Hematopoietic multipotent progenitor cell treated with erythropoietin and hydrocortisone succinate and interleukin-3 and kit ligand, for 6 days (in vitro differentiated cells): ENCODE measurements at regions not wholly inside any gene's neighbourhood (a gene's known extent, or its start where the extent isn't known, plus 50 kb on each side); places are given as distances from the start of the nearest gene placed in this dataset.

Experiments
- DNase-seq: peaks from one replicate; pipeline ENCODE4 v3.0.0-alpha.2; 2015

DNA sequence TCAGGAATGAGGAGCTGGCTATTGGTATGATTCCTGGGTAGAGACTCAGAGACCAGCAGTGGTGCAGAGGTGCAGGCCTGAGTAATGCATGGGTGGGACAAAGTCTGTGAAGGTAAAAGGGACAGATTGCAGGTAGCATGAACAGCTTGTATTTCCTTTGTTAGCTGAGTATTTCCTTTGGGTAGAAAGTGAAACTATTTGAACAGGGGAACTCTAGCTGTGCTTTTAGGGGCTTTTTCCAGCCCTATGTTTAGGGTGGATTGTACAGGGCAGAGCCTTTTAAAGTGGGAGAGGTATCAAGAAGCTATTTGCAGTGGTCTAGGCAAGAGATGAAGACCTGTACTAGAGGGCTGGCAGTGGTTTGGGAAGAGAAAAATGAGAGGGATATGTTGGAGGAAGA, 739.9 kb downstream of the REEP3 start:
- no peak for DNase-seq

DNA sequence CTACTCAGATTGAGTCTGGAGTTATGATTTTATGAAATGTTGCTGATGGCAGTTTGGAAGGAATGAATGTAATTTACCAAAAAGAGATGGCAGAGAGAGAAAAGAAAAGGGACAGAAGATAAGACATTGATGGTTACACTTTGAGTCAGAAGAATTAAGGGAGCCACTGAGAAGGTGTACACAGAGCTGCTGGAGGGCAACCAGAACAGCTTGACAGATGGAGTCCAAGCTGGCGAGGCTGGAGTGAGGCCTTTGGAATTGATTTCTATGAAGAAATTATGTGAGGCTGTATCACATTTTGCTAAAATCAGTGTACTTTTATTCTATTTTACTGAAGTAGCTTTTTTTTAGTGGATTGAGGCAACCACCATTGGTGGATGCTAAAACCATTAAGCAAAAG, 740.5 kb downstream of the REEP3 start:
- no peak for DNase-seq

DNA sequence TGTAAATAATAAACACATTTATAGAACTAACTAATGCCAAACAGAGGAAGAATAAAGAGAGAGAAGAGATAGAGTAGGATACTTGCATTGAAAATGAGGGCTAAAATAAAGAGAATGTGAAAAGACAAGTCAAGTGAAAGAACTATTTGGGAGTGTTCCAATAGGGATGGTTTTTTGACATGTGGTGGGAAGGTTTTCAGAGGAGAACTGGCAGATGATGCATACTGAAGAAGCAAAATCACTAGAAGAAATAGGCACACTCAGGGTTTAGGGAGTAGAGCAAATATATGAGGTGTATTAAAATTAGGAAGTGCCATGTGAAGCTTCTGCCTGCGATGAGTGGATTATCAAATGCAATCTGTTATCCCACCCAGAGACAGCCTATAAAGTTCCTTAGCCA, 744.8 kb downstream of the REEP3 start:
- DNase-seq: no peak

DNA sequence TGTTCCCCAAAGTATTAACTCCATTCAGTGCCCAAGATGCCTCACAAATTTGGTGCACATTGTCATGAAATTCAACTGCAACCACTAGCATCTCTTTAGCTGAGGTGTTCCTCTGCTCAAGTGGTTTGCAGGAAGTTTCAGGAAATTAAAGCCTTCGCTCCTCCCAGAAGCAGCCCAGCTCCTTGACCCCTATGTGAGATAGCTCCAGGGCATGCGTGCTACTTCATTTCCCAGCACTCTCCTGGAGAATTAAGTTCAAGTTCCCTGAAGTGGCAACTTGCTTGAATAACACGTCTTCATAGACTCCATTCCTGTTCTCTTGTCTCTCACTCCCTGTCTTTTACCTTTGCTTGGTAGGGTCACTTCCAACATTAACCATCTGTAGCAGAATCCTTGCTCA, 750.3 kb downstream of the REEP3 start:
- DNase-seq: no peak

DNA sequence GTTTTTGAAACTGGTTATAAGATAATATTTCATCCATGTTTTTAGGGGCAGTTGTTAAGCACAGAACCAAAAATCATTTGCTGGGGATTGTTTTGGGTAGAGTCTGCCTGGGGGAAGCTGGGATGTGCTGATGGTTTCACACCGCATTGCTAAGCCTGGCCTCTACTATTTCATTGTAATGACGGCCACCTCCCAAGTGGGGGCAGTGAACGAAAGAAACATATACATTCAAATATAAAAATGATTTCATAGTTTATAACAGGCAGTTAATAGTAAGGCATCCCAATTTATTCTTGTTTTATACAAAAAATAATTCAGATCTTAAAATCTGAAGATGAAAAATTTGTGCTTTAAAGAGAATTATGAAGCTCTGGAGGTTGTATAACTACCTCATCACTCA, 750.8 kb downstream of the REEP3 start:
- DNase-seq: peak; percentile 16

DNA sequence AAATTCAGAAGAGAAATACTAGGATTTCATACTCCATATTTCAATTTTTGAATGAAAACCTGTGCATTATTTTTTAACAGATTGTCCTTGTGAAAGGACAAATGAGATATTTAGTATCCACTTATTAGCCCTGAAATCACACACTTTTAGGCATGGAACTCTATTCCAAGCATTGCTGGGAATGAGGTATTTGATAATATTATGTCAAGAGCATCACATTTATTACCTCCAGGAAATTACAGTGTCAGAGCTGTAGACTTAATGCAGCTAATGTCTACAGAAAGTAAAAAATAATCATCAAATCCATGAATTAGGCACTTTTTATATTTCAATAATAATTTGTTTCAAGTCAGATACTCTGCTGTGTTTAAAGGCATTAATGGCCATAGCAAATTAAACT, 753.8 kb downstream of the REEP3 start:
- no peak for DNase-seq

DNA sequence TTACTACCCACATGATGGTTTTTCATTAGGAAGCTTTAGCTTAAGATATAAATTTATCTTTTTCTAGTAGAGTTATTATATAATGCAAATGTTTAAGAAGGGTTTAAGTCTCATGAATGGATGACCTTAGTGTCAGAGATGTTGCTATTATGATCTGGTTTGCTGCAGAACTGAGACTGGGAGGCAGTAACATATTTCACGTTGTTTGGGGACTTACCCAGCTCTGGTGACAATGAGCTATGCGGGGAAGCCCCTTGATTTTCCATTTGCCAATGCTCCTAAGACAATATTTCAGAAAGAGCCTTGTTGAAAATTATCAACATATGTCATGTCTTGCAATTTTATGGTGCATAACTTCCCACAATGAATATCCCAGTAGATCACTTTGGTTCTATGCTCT, 754.6 kb downstream of the REEP3 start:
- DNase-seq: no peak

DNA sequence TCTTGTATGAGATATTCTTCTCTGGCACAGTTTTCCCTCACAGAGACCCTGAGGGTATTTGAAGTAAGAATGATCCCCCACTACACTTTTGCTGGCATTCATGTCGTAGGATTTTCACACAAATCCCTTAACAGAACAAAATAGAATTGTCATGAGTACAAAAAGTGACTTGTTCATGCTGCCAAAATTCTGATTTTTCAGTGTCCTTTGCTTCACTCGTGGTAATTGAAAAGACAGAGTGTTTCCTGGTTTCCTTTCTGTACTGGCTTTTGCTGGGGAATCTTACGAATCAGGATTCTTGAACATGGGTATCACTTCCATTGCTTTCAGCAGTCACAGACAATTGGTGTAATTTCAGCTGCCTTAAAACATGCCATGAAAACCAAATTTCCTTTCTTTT, 756.3 kb downstream of the REEP3 start:
- no peak for DNase-seq

DNA sequence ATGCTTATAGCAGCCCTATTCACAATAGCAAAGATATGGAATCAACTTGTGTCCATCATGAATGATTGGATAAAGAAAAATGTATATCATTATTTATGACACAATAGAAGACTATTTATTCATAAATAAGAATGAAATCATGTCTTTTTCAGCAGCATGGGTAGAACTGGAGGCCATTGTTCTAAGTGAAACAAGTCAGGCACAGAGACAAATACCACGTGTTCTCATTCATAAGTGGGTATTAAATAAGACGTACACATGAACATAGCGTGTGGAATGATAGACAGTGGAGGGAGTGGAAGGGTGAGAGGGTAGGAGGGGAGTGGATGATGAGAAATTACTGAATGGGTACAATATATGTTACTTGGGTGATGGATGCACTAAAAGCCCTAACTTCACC, 762.4 kb downstream of the REEP3 start:
- DNase-seq: no peak

DNA sequence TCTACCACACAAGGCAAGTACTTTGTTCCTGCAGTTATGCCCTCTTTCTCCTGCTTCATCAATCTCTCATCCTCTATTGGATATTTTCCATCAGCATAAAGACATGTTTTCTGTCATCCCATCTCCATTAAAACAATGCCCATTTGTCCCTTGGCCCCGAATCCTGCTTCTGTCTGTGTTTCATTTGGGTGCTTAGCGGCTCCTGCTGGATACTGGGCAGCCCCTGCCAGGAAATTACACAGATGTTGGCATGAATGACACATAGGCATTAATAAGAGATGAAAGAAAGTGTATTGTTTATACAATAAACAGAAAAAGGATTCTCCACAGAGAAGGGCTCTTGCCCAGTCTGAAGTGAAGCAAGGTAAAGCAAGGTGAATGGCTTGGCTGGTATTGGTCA, 765.3 kb downstream of the REEP3 start:
- DNase-seq: no peak

DNA sequence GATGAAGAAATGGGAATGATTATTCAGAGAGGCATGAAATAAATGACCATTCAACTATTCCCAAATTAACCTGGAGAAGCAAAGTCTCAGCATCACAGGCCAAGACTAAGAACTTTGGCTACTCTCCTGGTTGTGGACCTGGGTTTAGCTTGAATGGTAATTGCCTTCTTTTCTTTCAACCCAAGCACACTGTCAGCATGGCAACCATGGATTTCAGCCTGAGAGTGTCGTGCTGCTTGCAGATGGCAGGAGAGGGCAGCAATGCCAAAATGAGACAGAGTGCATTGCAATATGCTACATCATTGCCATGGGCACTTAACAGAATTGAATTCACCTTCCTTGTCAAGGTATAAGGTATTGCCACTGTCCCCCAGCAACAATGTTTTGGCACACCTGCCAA, 767.2 kb downstream of the REEP3 start:
- no peak for DNase-seq

DNA sequence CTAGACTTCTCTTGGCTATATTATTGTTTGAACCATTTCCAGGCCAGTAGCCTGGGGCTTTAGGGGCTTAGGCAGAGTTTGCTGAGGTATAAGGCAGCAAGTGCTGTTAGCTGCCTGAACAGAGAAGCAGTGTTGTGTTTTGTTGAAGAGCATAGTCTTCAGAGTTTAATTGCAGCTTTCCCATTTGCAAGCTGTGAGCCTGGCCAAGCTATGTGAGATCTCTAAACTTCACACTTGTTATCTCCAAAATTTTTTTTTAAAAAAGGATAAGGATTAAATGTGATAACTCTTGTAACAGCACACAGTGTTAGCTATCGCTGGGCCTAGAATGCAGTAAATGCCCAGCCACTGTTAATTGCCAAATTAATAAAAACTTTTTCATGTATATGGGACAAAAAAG, 782.4 kb downstream of the REEP3 start:
- no peak for DNase-seq

DNA sequence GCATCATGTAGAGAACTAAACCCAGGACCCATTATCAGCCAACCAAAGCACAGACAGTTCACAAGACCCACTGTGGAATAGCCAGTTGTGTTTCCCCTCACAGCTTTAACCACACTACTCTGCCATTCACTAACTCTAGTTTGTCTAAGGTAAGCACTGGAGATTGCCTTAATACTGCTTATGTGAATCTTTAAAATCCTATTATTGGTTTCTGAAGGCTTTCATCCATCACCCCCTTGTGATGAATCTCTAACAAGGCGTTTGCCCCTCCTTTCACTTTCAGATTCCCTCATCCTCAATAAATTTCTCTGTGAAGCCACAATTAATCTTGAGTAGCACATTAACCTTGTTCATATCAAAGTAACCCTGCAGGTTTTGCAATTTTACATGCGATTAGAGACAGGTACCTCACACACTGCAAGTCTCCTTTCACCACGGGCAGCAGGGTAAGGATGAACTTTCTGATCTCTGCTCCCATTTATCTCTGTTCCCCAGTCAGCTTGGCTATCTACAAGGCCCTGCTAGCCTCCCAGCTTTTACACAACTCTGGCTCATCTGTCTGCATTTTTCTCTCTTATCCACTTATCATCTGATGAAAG, 785.6 kb downstream of the REEP3 start:
- no peak for DNase-seq

DNA sequence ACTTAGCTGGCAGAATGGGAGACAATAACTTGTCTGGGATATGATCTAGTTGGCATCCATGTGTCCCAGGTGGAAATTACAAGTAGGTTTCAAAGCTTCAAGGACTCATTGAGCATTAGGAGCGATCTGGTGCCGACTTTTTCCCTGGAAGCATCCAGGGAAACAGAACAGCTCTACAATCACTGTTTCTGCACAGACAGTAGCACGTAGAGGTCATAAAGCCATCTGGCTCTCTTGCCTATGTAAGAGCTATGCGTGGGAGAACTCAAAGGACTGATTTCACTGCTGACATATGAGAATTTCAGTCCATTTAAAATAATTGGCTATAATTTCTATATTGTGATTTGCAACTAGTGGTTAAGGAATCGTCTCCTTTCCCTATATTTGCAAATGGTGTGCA, 791.7 kb downstream of the REEP3 start:
- DNase-seq: no peak

DNA sequence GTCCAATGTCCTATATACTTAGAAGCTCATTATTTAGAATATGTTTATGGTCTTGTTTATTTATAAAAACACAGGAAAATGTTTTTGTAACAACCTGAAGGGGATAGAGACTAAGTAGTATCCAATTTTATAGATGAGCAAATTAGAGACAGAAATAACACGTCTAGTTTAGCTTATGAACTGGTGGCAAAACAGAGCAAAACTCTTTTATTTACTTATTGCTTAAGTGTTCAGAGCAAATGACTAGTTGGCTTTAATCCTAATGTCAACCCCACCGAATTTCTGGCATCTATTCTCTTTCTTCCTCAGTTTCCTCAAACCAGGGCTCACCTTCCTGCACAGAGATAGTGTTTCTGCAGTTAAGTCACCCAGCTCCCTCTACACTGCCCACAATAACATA, 792.8 kb downstream of the REEP3 start:
- DNase-seq: no peak

DNA sequence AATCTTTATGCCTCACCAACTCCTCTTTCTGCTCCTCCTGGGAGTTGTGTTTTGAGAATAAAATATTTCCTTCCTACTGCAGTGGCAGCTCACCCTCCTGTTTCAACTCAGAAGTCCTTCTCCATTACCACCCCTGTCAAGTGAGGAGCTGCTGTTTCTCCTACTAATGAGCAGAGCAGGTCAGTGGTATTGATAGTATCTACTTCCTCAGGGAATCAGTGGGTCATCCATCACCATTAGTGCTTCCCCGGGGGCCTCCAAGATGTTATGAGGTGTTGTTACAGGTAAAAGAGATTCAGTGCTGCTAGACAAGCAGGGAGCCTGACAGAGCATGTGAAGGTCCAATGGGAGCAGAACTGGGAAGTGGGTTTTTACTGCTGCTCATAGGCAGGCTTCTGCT, 795.2 kb downstream of the REEP3 start:
- DNase-seq: no peak

DNA sequence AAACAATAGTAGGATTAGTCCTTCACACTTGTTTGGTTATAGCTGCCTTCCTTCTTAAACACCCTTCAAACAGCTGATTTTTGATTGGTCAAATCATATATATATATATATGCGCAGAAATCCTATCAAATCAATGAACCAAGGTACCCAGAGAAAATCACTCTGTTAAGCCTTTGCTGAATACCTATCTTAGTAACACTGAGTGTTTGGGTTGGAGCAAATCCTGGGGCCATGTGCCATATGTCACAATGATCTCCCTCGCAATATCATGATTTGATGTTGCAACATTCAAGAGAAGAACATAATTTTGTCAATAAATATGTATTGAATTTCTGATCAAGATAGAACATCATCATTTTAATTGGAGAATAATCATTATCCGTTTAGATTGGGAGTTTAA, 795.6 kb downstream of the REEP3 start:
- DNase-seq: no peak

DNA sequence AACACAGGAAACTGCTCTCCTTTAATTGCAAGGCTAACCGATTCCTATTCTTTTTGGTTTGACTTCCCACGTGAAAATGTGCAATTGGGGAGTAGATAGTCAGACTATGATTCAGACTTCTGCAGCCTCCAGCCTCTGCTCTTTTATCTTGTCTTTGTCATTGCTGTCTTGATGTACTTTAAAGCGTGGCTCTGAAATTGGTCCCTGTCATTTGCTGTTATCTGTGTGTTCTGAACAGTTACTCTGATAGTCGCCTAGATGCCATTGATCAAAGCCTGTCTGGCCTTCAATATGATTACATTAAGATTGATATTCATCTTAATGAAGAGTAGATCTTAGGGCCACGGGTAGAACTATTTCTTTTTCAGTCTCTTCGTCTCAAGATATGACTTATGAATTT, 799.2 kb downstream of the REEP3 start:
- DNase-seq: no peak

DNA sequence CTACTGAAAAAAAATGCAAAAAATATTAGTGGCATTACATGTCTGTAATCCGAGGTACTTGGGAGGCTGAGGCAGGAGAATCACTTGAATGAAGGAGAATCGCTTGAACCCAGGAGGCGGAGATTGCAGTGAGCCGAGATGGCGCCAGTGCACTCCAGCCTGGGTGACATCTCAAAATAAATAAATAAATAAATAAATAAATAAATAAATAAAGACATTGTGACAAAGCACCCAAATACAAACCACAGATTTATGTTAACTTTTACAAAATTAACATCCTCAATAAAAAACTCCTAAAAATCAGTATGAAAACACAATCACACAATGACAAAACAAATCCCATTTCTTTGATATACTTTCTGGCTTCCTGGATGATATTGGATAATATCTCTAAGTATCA, 808.3 kb downstream of the REEP3 start:
- DNase-seq: no peak

DNA sequence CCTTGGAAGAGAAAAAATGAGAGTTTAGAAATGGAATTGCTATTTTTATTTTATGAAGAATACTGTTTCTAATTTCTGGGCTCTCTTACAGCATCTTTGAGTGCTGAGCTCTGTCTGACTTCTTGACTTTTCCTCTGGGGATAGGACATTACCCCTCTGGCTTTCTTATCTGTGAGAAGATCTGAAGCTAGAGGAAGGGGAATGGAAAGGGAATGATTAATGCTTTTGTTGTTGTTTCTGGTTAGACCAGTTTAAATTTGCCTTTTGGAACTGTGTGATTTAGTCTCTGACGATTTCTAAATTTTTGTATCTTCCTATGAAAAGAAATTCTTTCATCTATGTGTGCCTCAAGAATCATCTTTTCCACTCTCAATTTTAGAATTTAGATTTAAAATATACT, 811.4 kb downstream of the REEP3 start:
- DNase-seq: no peak

DNA sequence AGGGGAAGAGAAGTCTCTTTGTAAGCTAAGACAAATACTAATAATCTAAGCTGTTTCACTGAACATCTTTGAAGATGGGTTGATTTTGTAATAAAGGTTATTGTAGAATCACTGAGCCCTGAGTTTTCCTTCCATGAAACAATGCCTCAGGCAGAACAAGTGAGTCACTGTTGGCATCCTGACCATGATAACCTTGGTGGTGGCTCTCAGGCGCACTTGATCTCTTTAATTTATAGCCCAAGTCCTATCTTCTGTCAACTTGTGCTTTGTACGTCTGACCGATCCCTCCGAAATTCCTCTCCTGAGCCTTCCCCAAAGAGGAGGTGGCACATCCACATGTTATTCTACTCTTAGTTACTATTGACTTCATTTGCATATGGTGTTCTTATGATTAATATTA, 812.9 kb downstream of the REEP3 start:
- DNase-seq: no peak

DNA sequence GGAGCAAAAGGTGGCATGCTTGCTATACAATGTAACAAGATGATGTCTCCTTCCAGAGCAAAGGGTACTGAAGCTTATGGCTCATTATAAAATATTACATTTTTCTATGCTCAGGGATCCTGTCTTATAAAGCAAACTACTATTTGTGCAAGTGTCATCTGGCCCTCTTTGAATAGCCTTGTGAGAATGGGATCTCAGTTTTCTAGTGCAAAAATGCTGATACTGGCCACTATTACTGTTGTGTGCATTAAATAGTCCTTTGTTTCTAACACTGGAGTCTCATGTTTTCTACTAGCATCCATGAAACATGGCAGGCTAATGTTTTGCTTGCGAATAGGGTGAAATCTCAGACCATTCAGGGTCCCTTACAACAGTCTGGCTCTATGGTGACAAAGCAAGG, 823.0 kb downstream of the REEP3 start:
- DNase-seq: no peak

DNA sequence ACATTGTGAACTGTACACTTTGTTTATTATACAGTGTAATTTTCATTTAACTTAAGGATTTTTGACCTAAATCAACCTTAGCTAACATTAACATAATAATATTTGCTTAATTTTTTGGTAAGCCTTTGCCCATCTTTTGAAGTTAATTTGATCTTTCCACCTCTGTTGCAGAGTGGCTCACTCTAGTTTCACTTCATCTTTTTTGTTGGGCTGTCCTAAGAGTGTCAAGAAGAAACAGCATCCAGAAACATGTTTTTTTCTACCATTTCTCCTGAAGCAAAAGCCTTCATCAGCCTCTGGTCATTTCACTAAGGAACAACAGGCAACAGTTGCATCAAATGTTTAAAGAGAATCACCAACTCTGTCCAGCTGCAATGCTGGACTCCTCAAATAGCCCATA, 824.7 kb downstream of the REEP3 start:
- no peak for DNase-seq

DNA sequence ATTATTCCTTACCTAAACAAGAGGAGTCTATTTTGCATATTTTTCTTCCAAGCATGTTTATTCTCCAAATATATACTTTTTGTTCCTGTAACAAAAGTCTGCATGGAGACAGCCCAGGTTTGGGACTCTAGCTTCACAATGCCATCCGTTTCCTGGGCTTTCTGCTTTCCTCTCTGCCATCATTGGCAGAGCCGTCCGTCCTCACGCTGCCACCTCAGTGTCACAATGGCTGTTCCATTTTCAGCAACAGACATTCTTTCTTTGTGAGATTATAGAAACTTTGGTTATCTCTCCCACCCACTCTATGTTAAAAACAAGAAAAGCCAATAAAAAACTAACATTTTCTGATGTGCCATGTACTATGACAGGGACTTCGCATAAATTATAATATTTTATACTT, 825.2 kb downstream of the REEP3 start:
- DNase-seq: no peak

DNA sequence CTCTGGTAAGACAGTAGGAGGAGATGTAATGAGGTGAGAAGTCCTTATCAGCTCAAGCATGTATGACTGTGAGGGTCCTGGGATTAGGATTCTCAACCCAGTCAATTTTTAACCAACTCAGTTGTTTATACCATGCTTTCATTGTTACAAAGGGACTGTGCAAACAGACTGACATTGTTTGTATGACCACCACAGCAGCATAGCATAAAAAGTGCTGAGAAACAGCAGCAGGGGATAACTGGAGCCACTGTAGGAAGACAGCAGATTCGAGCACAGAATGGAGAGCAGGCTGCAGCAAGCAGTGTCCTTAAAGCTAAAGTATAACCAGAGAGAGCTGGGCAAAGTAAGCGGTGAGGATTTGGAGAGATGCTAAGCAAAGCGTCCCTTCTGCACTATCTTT, 829.5 kb downstream of the REEP3 start:
- no peak for DNase-seq

DNA sequence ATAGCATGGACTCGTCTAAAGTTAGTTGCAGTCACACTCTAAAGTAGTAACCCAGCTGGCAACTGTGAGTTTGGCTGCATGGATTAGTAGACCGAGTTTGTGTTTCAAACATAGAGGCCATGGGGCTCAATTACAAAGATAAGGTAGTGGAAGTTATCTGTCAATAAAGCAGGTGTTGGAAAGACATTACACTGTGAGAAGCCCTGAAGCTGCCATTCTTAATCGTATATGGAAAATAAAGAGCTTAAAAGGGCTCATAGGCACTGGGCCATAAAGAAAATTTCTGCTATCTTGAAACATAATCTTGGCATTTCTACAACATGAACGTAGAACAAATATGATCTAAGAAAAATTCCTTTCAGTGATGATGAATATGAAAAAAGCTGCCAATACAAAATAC, 837.7 kb downstream of the REEP3 start:
- DNase-seq: no peak
